HFFc6 (cell line): ENCODE measurements at regions not wholly inside any gene's neighbourhood (a gene's known extent, or its start where the extent isn't known, plus 50 kb on each side); places are given as distances from the start of the nearest gene placed in this dataset.
A peak's percentile ranks its signal among the peaks of the same experiment; 100 is the strongest.

ENCODE experiments used
- DNase-seq: peaks from one replicate; pipeline ENCODE4 v3.0.0-alpha.2; 2018
- H3K27ac Mint-ChIP-seq: 2 replicates; pipeline ENCODE4 v1.8.0; 2020; ENCODE audit warnings: mild to moderate bottlenecking, mixed read lengths
- H3K27me3 Mint-ChIP-seq: 2 replicates; pipeline ENCODE4 v1.8.0; 2021; ENCODE audit warnings: mild to moderate bottlenecking, moderate library complexity, mixed read lengths; ENCODE audit not compliant: insufficient read depth
- H3K36me3 Mint-ChIP-seq: 2 replicates; pipeline ENCODE4 v1.8.0; 2021; ENCODE audit warnings: low read depth, mixed read lengths
- H3K4me1 Mint-ChIP-seq: 2 replicates; pipeline ENCODE4 v1.8.0; 2020; ENCODE audit warnings: low read depth, mixed read lengths
- H3K4me3 Mint-ChIP-seq: 2 replicates; pipeline ENCODE4 v1.8.0; 2020; ENCODE audit warnings: mild to moderate bottlenecking, moderate library complexity, mixed read lengths
- H3K9me3 Mint-ChIP-seq: 2 replicates; pipeline ENCODE4 v1.8.0; 2020; ENCODE audit warnings: mild to moderate bottlenecking, mixed read lengths
- CTCF ChIP-seq: fragments of 200-600 bp; sonication (generic); IDR thresholded peaks from 2 replicates; pipeline ENCODE4 v1.5.0; 2021; ENCODE audit warnings: antibody characterized with exemption, mild to moderate bottlenecking

GRCh38 chr15:31442226-31442625 lies 115.6 kb downstream of the KLF13 start:
- Mint-ChIP-seq H3K27me3 (no peaks in the 10 kb centered on the region; the same call in 1 of the 2 replicates), H3K4me1 (peaks cover 42% of the 10 kb centered on the region), H3K36me3 (no peaks in the 10 kb centered on the region), H3K4me3 (peak overlapping the region; percentile 66), H3K9me3 (no peaks in the 10 kb centered on the region), H3K27ac (peak overlapping the region; percentile 85)
- no peak for TF ChIP-seq CTCF
- no peak for DNase-seq

GRCh38 chr15:31442699-31443111 lies 116.1 kb downstream of the KLF13 start:
- no peaks in the 10 kb centered on the region for H3K36me3 Mint-ChIP-seq
- peak; percentile 94 for DNase-seq
- peak; percentile 69 for TF ChIP-seq CTCF
- H3K4me3 Mint-ChIP-seq = peak overlapping the region; percentile 66
- no peaks in the 10 kb centered on the region; the same call in 1 of the 2 replicates for H3K27me3 Mint-ChIP-seq
- H3K27ac Mint-ChIP-seq = peak overlapping the region; percentile 85
- H3K4me1 Mint-ChIP-seq = peaks cover 42% of the 10 kb centered on the region
- H3K9me3 Mint-ChIP-seq = no peaks in the 10 kb centered on the region

- Mint-ChIP-seq H3K4me3 (no peak overlapping the region), H3K4me1 (peaks cover 42% of the 10 kb centered on the region), H3K27me3 (no peaks in the 10 kb centered on the region; the same call in 1 of the 2 replicates), H3K27ac (peak overlapping the region; percentile 38; the same call in 1 of the 2 replicates), H3K36me3 (no peaks in the 10 kb centered on the region), H3K9me3 (no peaks in the 10 kb centered on the region)
- no peak for TF ChIP-seq CTCF
- DNase-seq = no peak
Measured at GRCh38 chr15:31444844-31445243, 118.2 kb downstream of the KLF13 start.

- Mint-ChIP-seq H3K4me1 (peaks cover 34% of the 10 kb centered on the region), H3K27me3 (peaks cover 3% of the 10 kb centered on the region; the same call in 1 of the 2 replicates), H3K4me3 (no peak overlapping the region), H3K27ac (no peak overlapping the region), H3K9me3 (no peaks in the 10 kb centered on the region), H3K36me3 (no peaks in the 10 kb centered on the region)
- no peak for DNase-seq
- no peak for TF ChIP-seq CTCF
Measured at GRCh38 chr15:31446546-31446945, 119.9 kb downstream of the KLF13 start.

- H3K9me3 Mint-ChIP-seq = no peaks in the 10 kb centered on the region
- DNase-seq = no peak
- no peak for TF ChIP-seq CTCF
- H3K4me1 Mint-ChIP-seq = peaks cover 18% of the 10 kb centered on the region
- no peaks in the 10 kb centered on the region for H3K36me3 Mint-ChIP-seq
- peaks cover 3% of the 10 kb centered on the region; the same call in 1 of the 2 replicates for H3K27me3 Mint-ChIP-seq
- no peak overlapping the region for H3K4me3 Mint-ChIP-seq
- H3K27ac Mint-ChIP-seq = no peak overlapping the region
Measured at GRCh38 chr15:31447931-31448634, 121.4 kb downstream of the KLF13 start.
